ENCODE measurements at regions not wholly inside any gene's neighbourhood (a gene's known extent, or its start where the extent isn't known, plus 50 kb on each side); places are given as distances from the start of the nearest gene placed in this dataset.

- Histone ChIP-seq H3K36me3 (ENCODE audit: low read depth, missing control alignments) (no peaks in the 10 kb centered on the region), H3K27me3 (no peaks in the 10 kb centered on the region), H3K9me3 (no peaks in the 10 kb centered on the region), H3K27ac (no peak overlapping the region), H3K4me3 (no peak overlapping the region), H3K4me1 (no peaks in the 10 kb centered on the region)
- TF ChIP-seq POLR2A (IDR thresholded peaks at IDR 0.05) (no peak), CTCF (IDR thresholded peaks at IDR 0.05) (no peak)
- no peak for DNase-seq
- intact Hi-C loops (cut with DNase I; ENCODE audit: low total_unique reads), result no loop called here
- WGBS, 2 donors, result 94 to 96% methylated on average over 15 of the region's 15 CpGs
These were observed 297.6 kb downstream of the MTERF1 start for GRCh38 chr7:91582799-91583477.

- H3K4me1 ChIP-seq, result no peaks in the 10 kb centered on the region
- intact Hi-C loops (cut with DNase I; ENCODE audit: low total_unique reads), result no loop called here
- H3K36me3 ChIP-seq (ENCODE audit: low read depth, missing control alignments), result no peaks in the 10 kb centered on the region
- no peak overlapping the region for H3K4me3 ChIP-seq
- no peaks in the 10 kb centered on the region for H3K9me3 ChIP-seq
- no peak overlapping the region for H3K27ac ChIP-seq
- TF ChIP-seq CTCF (IDR thresholded peaks at IDR 0.05) (no peak), POLR2A (IDR thresholded peaks at IDR 0.05) (no peak)
- DNase-seq, result no peak
- whole genome bisulfite sequencing, 2 donors, result 31 to 50% methylated on average over 2 of the region's 2 CpGs
- no peaks in the 10 kb centered on the region for H3K27me3 ChIP-seq
These were observed 284.2 kb downstream of the MTERF1 start for GRCh38 chr7:91596287-91596686.

GRCh38 chr7:91598791-91599190, 281.7 kb downstream of the MTERF1 start:
- no peak overlapping the region for H3K27ac ChIP-seq

GRCh38 chr7:91600112-91600511, 280.4 kb downstream of the MTERF1 start:
- intact Hi-C loops (cut with DNase I; ENCODE audit: low total_unique reads), result no loop called here
- DNase-seq, result no peak

More at GRCh38 chr7:91598791-91599190, 281.7 kb downstream of the MTERF1 start:
- DNase-seq, result no peak
- Histone ChIP-seq H3K9me3 (no peaks in the 10 kb centered on the region), H3K36me3 (ENCODE audit: low read depth, missing control alignments) (no peaks in the 10 kb centered on the region), H3K27me3 (no peaks in the 10 kb centered on the region), H3K4me1 (no peaks in the 10 kb centered on the region), H3K4me3 (no peak overlapping the region)
- intact Hi-C loops (cut with DNase I; ENCODE audit: low total_unique reads), result no loop called here
- TF ChIP-seq POLR2A (IDR thresholded peaks at IDR 0.05) (no peak), CTCF (IDR thresholded peaks at IDR 0.05) (no peak)
- 88 to 95% methylated on average over 1 of the region's 1 CpG for WGBS, 2 donors

More at GRCh38 chr7:91600112-91600511, 280.4 kb downstream of the MTERF1 start:
- Histone ChIP-seq H3K27ac (no peak overlapping the region), H3K4me3 (no peak overlapping the region), H3K27me3 (no peaks in the 10 kb centered on the region), H3K9me3 (no peaks in the 10 kb centered on the region), H3K4me1 (no peaks in the 10 kb centered on the region), H3K36me3 (ENCODE audit: low read depth, missing control alignments) (no peaks in the 10 kb centered on the region)
- no peak for TF ChIP-seq CTCF (IDR thresholded peaks at IDR 0.05)
- TF ChIP-seq POLR2A (IDR thresholded peaks at IDR 0.05), result no peak
